SJSA1 (cell line): ENCODE measurements at regions not wholly inside any gene's neighbourhood (a gene's known extent, or its start where the extent isn't known, plus 50 kb on each side); places are given as distances from the start of the nearest gene placed in this dataset.
A peak's percentile ranks its signal among the peaks of the same experiment; 100 is the strongest.
"Not testable (repeated sequence)": the region's sequence is repeated elsewhere in the genome, so short reads cannot be mapped to it uniquely, and the experiment has no call there.

Experiments used
- DNase-seq, 2 experiments: peaks; one replicate each; pipeline ENCODE4 v3.0.0-alpha.2; 2015 to 2020; ENCODE audit warnings: low spot score in 2 of 2, low read depth in 1 of 2
- H3K27ac ChIP-seq: fragments of 250-450 bp; sonication (Bioruptor Pico); 2 replicates; pipeline ENCODE4 v1.5.1; 2020; ENCODE audit warnings: mild to moderate bottlenecking, moderate library complexity
- H3K27me3 ChIP-seq: fragments of 250-450 bp; sonication (Bioruptor Pico); replicated peaks from 2 replicates; pipeline ENCODE4 v1.5.1; 2020; ENCODE audit warnings: mild to moderate bottlenecking, moderate library complexity
- H3K36me3 ChIP-seq: fragments of 250-450 bp; sonication (Bioruptor Pico); 2 replicates; pipeline ENCODE4 v1.5.1; 2020; ENCODE audit warnings: mild to moderate bottlenecking
- H3K4me1 ChIP-seq: fragments of 250-450 bp; sonication (Bioruptor Pico); replicated peaks from 2 replicates; pipeline ENCODE4 v1.6.1; 2021; ENCODE audit warnings: mild to moderate bottlenecking
- H3K4me3 ChIP-seq: fragments of 250-450 bp; sonication (Bioruptor Pico); 2 replicates; pipeline ENCODE4 v1.5.1; 2020; ENCODE audit warnings: mild to moderate bottlenecking
- H3K9me3 ChIP-seq: fragments of 250-450 bp; sonication (Bioruptor Pico); replicated peaks from 2 replicates; pipeline ENCODE4 v1.5.1; 2020; ENCODE audit warnings: mild to moderate bottlenecking

DNA sequence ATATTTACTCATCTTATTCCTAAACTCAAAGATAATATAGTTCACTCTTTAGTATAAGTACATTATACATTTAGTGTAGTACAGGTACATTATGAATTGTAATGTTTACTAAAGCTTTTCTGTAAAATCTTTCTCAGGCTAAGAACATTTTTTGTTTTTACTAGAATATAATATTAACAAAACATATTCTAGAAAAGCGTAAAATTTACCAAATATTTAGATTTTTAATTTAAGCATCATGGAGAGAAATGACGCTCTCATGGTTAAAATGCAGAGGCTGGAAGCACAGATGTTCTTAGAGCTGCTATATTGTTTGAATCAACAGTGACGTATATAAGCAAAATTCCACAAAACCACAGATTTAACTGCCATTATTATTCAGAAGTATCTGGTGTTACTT lies 54.7 kb upstream of the NBPF15 start:
- not testable (repeated sequence) for H3K4me1 ChIP-seq, H3K27ac ChIP-seq, H3K4me3 ChIP-seq, H3K36me3 ChIP-seq, H3K27me3 ChIP-seq, DNase-seq, H3K9me3 ChIP-seq

GRCh38 chr1:144516906-144517305 lies 55.4 kb upstream of the NBPF15 start:
- H3K4me3 ChIP-seq, H3K27ac ChIP-seq, H3K27me3 ChIP-seq, H3K4me1 ChIP-seq, H3K9me3 ChIP-seq, H3K36me3 ChIP-seq, DNase-seq: not testable (repeated sequence)

DNA sequence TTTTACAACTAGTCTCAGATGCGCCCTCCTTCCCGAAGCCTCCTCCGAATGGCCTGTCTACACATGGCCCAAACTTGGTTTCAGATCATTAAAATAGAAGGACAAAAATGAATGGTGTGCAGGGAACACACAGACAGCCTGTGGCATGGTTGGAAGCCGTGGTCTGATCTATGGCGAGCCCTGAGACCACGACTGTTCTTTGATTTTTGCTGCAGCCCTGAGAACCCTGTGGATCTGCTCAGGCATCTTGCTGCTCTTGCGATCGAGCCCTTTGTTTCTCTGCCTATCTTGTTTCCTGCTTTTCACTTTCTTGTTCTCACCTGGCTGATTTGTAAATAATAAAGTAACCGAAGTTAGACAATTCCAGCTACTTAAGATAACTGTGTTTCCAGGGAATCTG lies 57.0 kb upstream of the NBPF15 start:
- not testable (repeated sequence) for DNase-seq, H3K4me1 ChIP-seq, H3K27me3 ChIP-seq, H3K36me3 ChIP-seq, H3K27ac ChIP-seq, H3K4me3 ChIP-seq, H3K9me3 ChIP-seq

DNA sequence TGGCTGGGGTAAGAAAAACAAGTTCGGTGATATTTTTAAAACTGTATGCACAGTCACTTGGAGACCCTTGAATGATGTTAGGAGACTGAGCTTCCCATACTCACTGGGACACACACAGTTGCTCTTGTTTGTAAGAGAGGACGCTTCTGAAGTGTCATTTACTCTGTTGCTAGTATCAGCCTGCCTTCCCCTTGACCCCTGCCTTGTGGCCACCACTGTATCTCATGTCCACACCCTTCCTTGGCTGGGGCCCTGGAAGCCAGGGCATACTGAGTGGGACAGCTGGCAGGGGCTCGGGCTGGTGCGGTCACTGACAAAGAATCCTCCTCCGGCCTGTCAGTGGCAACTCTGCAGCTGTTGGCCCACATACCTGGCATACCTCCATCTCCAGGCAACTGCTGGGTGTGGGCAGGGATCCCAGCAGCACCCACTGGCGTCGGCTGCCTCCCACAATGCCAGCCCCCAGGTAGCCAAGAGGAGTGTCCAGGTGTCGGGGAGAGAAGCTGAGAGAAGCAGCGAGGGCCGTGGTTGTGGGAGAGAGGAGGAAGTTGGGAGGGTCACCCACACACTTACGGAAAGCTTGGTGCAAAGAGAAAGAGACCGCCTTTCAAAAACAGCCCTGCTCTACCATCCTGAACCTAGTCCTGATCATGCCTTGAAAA lies 58.2 kb upstream of the NBPF15 start:
- H3K27me3 ChIP-seq, H3K4me3 ChIP-seq, H3K4me1 ChIP-seq, H3K36me3 ChIP-seq, H3K27ac ChIP-seq, H3K9me3 ChIP-seq: not testable (repeated sequence)
- DNase-seq = peak in 1 of 2 experiments; percentile 1

DNA sequence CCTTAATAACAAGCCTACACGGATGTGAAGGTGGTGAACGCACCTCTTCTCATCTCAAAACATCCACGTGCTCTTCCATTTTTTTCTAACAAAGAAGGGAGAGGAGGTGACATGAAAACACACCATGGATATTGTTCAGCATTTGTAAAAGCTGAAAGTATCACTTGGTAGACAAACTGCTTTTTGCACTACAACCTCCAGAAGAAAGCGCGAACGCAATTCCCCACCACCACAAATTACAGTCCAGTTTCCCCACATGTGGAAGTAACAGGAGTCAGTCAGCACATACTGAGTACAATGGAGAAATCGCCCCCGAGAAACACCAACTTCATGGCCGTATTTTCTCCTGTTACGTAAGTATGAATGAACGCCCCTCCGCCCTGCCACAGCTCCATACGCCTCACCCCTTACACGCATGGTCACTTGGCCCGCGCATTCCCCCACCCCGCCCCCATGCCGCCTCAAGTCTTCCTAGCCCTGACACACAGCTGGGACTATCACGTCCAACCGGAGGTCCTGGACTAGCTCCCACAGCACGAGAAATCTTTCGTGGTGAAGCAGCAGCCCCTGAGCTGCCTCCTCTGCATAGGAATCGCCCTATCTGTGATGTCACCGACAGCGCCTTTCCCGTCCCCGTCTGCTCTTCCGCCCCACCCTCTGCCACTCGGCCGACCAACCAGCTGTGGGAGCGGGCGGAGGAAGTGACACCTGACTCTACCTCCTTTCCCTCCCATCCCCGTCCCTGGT lies 62.4 kb upstream of the NBPF15 start:
- H3K36me3 ChIP-seq, H3K4me3 ChIP-seq, H3K9me3 ChIP-seq, H3K27me3 ChIP-seq, H3K4me1 ChIP-seq, H3K27ac ChIP-seq, DNase-seq: not testable (repeated sequence)

DNA sequence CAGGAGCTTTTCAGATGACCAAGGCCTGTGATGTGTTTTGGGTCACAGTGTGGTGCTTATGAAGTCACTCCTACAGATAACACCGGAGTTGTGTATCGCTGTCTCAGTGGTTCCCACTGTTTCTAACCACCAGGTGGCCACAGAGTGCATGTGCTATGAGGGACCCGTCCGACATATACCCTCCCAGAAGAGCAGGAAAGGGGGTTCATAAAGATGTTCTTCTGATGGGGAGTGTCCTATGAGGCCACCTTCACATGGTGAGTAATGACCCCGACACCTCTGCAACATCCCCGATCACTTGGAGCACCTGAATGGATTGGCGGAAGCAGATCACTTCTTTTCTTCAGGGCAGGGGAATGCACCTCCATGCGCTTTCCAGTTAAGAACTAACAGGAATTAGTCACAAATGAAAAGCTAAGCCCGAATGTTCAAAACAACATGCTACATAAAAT lies 60.5 kb upstream of the PPIAL4F start:
- H3K4me3 ChIP-seq, H3K27me3 ChIP-seq, H3K9me3 ChIP-seq, DNase-seq, H3K36me3 ChIP-seq, H3K4me1 ChIP-seq, H3K27ac ChIP-seq: not testable (repeated sequence)

DNA sequence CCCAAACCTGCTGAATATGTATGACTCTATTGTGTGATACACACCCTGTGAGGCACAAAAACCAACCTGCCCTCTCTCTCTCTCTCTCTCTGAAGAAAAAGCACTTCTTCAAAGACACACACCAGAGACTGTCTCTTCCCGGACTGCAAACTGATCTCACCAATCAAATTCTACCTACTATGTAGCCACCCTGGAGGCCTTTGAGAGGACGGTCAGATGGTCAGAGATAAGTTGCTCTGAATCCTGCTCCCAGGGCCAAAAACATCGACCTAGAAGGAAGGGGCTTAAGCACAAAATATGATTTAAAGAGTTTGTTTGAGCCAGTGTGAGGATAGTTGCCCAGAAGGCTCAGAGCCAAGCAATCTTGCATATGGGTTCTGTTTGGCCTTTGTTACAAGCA lies 59.2 kb upstream of the PPIAL4F start:
- not testable (repeated sequence) for H3K27me3 ChIP-seq, H3K36me3 ChIP-seq, H3K9me3 ChIP-seq, DNase-seq, H3K27ac ChIP-seq, H3K4me3 ChIP-seq, H3K4me1 ChIP-seq

DNA sequence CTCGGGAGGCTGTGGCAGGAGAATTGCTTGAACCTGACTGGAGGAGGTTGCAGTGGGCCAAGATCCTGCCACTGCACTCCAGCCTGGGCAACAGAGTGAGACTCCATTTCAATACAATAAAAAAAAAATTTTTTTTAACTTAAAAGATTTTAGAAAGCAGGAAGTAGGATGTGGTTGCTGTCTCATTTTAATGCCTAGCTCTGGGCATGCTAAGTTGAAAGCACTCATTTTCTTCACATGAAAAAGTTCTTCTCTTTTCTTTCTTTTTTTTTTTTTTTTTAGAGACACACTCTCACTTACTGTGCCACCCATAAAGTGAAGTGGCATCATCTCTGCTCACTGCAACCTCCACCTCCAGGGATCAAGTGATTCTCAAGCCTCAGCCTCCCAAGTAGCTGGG lies 58.4 kb upstream of the PPIAL4F start:
- not testable (repeated sequence) for DNase-seq, H3K27me3 ChIP-seq

DNA sequence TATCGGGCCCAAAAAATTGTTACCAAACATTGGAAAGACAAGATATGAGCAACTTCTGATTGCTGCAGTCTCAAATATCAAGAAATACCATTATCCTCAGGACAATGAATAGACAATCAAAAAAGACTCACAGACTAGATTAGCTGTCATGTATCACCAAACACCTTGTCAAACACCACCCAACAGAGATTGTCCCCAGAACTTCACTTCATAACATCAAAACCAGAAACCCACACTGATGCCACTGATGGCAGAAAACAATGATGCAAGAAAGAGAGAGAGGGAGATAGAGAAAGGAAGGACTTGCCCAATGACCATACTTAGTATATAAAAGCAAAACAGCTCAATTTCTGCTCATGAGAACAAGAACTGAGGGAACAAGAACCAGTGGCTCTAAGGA lies 56.0 kb upstream of the PPIAL4F start:
- H3K4me3 ChIP-seq, H3K36me3 ChIP-seq, H3K27me3 ChIP-seq, H3K4me1 ChIP-seq, H3K27ac ChIP-seq, DNase-seq, H3K9me3 ChIP-seq: not testable (repeated sequence)

More for the DNA sequence above, 58.4 kb upstream of the PPIAL4F start:
- not testable (repeated sequence) for H3K4me3 ChIP-seq, H3K27ac ChIP-seq, H3K9me3 ChIP-seq, H3K4me1 ChIP-seq, H3K36me3 ChIP-seq

- not testable (repeated sequence) for H3K27ac ChIP-seq, DNase-seq, H3K4me1 ChIP-seq, H3K27me3 ChIP-seq, H3K36me3 ChIP-seq, H3K4me3 ChIP-seq, H3K9me3 ChIP-seq
Measured at GRCh38 chr1:144537234-144537633, 55.5 kb upstream of the PPIAL4F start.

DNA sequence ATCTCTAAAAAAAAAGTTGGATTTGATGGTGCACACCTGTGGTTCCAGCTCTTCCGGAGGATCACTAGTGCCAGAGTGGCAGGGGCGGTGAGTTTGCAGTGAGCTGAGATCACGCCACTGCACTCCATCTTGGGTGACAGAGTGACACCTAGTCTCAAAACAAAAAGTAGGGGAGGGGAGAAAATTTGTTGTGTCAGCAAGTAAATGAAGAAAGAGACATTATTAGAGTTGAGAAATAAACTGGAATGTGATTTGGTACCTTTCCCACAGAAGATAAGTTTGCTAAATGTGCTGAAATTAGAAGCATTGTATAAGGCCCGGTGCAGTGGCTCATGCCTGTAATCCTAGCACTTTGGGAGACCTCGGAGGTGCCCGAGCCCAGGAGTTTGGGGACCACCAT lies 54.0 kb upstream of the PPIAL4F start:
- H3K27me3 ChIP-seq, H3K36me3 ChIP-seq, H3K9me3 ChIP-seq, H3K4me1 ChIP-seq, DNase-seq, H3K27ac ChIP-seq, H3K4me3 ChIP-seq: not testable (repeated sequence)

GRCh38 chr1:144539191-144539960 lies 53.3 kb upstream of the PPIAL4F start:
- not testable (repeated sequence) for H3K27me3 ChIP-seq, H3K27ac ChIP-seq, DNase-seq, H3K9me3 ChIP-seq, H3K4me1 ChIP-seq, H3K36me3 ChIP-seq, H3K4me3 ChIP-seq
